HT1080 (cell line): ENCODE measurements at regions not wholly inside any gene's neighbourhood (a gene's known extent, or its start where the extent isn't known, plus 50 kb on each side); places are given as distances from the start of the nearest gene placed in this dataset.

ENCODE experiments used
- DNase-seq: peaks from one replicate; pipeline ENCODE4 v3.0.0-alpha.2; 2015; ENCODE audit warnings: low read depth

DNA sequence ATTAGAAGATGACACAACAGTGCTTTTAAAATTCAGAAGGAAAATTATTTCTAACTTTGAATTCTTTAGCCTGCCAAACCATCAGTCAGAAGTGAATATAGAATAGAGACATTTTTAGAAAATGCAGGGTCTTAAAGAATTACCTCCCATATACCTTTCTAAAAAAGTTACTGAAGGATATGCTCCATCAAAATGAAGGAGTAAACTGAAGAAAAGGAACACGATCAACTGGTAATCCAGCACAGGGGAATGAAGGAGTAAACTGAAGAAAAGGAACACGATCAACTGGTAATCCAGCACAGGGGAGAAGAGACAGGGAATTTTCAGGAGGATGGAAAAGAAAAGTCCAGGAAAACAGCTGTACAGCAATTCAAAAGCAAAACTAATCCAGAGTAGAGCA is 75.4 kb upstream of the LDLRAD3 start:
- no peak for DNase-seq

DNA sequence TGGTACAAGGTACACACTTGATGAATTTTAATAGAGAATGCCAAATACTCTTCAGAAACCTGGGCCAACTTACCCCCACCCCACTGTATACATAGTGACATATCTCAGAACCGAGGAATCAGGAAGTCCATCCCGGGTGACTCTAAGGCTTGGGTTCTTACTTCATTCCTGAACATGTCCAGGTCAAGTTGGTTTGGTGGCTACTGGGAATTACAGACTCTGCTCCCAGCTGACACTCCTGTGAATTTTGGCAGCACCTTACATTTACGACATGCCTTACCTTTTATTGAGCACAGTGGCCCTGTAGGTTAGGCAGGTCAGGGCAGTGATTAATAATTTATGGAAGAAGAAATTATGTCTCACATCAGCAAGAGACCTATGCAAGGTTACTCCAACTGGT is 70.1 kb upstream of the LDLRAD3 start:
- DNase-seq: no peak

DNA sequence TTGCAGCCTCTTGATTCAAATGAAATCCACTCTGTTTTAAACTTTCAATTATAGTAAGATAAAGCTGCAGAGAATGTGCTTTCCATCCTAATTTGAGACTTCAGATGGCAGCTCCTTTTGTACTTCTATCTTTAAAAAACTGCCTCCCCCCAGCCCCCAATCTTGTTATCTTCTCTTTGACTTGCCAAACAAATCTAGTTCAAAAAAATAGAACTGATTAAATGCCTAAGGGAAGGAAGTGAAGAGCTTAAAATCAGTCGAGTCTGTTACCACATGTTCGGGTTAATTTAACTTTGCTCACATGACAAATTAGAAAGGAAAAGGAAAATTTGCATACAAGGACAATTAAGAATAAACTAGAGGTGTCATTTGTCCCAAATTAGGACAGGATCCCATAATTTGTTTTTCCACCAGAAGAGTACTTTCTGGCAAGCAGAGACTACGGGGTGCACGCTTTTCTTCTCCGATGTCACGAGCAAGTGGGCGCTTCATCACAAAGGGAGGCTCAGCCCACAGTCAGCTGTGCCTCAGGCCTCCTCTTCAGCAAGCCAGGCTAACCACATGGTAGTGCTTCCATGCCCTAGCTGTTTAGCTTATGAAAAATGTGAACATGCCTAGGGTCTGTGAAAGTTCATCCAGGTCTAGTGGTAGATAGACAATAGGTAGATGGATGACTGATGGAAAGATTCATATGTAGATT is 69.0 kb upstream of the LDLRAD3 start:
- DNase-seq: no peak

DNA sequence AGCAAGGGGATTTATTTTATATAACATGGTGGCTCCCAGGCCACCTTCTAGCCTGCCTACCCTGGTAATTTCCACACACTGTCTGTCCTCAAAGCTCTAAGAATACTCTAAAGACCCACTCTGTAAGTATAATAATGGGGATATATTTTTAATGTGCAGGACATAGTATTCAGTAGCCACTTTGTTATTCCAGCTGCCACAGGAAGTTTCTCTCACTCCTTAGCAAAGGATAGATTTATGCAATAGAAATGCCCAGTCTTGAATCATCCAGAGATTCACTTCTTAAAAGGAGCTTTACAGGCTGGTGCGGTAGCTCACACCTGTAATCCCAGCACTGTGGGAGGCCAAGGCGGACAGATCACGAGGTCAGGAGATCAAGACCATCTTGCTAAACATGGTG is 68.4 kb upstream of the LDLRAD3 start:
- DNase-seq: no peak

DNA sequence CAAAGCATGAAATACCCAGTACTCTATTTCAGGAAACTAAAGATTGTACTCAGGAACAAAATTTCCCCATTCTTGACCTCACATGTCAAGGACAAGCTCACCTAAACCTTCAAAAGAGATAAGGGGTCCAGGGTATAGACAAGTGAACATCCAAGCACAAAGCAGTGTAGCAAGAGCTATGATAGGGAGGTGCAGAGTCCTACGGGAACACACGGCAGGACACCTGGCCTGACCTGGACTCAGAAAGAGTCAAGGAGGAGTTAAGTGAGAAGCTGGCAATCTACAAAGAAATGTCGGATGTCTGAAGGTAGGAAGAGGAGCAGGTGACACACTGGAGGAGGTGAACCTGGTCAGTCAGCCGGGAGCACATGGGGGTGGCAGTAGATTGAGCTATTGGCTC is 67.1 kb upstream of the LDLRAD3 start:
- DNase-seq: no peak

DNA sequence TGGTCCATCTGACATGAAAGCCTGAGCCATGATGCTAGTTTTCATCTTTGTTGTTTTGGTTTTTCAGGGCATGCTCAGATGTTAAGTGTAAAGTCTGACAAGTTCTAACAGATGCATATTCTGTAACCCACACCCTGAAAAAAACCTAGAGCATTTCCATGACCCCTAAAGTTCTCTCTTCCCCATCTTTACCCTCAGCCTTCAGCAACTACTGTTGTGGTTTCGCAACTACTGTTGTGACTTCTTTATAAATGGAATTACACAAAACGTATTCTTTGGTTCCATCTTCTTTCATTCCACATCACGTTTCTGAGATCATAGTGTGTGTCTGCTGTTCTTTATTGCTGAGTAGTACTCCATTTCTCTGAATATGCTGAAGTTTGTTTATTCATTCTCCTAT is 65.1 kb upstream of the LDLRAD3 start:
- no peak for DNase-seq

DNA sequence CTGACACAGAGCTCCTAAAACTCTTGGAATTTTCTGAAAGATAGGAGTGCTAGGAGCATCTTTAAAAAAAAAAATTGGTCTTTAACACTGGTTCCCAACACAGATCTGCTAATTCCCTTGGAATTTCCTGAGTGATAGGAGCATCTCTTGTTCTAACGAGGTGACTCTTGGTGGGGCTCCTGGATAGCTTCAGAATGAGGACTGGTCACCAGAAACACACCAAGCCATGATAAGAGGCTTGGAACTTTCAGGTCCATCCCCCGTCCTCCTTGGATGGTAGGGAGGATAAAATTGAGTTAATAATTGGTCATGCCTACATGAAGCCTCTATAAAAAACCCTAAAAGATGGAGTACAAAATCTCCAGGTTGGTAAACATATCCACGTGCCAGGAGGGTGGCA is 64.5 kb upstream of the LDLRAD3 start:
- no peak for DNase-seq

DNA sequence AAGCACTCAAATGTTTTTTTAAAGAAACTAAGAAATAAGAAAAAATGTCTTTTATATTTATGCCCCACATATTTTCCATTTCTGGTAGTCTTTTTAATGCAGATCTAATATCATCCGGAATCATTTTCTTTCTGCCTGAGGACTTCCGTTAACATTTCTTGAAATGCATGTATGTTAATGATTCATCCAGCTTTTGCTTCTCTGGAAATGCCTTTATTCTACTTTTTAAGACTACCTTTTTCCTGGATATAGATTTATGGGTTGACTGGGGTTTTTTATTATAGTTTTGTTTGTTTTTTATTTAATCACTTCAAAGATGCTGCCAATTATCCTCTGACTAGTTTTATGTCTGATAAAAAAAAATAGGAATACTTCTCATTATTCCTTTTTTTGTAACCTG is 57.1 kb upstream of the LDLRAD3 start:
- DNase-seq: no peak

DNA sequence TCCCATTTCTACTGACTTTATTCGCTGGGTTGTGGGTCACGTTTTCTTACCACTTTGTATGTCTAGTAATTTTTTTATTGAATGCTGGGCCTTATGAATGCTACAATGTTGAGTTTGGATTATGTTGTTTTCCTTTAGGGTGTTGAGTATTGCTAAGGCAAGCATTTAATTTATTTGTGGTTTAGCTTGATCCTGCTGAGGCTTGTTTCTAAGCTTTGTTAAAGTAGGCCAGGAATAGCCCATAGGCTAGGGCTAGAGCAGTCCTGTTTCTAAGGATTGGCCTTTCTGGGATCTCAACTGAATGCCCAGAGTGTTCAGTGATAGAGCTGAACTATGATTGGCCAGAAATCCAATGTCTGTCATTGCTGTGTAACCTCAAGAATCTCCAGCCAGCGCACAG is 56.1 kb upstream of the LDLRAD3 start:
- no peak for DNase-seq

DNA sequence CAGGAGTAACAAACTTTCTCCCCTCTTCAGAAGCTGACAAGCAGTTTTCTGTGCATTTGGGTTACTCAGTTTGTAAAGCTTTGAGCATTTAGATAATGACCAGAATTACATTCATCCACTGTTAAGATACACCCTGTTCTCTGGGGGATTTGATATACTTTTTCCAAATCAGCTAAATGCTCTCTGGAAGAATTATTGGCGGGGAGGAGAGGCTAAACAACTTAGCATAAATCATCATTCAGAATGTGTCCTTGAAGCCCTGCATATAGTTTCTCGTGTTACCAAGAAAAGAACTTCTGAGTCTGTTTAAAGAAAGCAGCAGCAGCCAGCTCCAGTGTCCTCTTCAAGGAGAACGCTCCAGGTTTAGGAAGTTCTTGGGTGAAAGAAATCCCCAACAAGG is 54.9 kb upstream of the LDLRAD3 start:
- no peak for DNase-seq

DNA sequence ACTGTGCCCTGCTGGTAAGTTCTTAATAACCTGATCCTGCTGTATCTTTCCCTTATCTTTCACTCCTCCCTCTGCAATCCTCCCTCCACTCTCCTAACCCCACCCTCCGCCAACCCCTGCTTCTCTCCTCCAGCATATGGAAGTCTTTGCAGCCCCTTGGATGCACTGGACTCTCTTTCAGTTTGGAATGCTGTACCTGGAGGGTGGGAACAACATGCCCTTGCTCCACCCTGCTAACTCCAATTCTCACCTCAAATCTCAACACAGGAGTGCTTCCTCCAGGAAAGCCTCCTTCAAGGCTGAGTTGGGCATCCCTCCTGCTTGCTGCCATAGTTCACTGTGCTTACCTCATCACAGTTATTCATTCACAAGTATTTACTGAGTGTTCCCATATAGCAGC is 52.8 kb upstream of the LDLRAD3 start:
- DNase-seq: no peak

DNA sequence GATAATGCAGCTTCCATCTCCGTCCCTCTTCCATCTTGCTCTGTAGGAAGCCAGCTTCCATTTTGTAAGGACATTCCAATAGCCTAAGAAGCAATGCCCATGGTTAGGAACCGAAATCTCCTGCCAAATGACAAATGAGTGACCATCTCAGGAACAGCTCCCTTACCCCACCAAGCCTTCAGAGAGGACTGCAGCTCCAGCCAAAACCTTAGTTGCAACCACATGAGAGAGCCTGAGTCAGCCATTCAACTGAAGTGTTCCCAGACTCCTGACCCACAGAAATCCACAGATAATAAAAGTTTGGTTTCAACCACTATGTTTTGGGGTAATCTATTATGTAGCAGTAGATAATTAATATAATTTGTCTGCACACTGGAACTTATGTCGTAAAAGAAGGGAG is 51.7 kb upstream of the LDLRAD3 start:
- no peak for DNase-seq

DNA sequence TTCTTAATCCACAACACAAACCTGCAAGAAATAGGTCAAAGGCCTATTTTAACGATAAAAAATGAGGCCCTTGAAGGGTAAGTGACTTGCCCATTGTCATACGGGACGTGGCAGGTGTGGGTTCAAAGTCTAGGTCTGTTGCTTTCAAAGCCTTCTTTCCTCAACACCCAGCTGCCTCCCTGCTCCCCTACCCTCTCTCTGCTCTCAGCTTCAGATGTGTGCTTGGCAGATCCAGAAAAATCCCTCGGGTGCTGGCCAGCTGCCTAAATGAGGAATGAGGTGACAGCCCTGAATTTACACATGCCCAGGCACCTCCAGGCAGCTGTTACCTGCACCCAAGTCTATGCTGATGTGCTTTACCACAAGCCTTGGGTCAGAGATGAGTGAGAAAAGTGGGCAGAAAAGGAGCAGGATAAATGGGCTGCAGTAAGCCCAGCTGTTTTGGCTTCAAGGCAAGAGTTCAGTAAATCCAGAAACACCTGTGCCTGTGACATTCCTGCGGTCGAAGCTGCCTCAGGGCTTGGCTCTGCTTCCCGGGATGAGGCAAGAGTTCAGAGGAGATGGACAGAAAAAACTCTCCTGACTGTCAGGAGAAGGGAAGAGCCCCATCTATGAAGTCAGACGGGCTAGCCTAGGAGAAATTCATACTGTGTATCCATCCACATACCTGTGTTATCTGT is 49.9 kb upstream of the LDLRAD3 start:
- DNase-seq: peak; percentile 59
